ENCODE measurements at regions not wholly inside any gene's neighbourhood (a gene's known extent, or its start where the extent isn't known, plus 50 kb on each side); places are given as distances from the start of the nearest gene placed in this dataset.

DNA sequence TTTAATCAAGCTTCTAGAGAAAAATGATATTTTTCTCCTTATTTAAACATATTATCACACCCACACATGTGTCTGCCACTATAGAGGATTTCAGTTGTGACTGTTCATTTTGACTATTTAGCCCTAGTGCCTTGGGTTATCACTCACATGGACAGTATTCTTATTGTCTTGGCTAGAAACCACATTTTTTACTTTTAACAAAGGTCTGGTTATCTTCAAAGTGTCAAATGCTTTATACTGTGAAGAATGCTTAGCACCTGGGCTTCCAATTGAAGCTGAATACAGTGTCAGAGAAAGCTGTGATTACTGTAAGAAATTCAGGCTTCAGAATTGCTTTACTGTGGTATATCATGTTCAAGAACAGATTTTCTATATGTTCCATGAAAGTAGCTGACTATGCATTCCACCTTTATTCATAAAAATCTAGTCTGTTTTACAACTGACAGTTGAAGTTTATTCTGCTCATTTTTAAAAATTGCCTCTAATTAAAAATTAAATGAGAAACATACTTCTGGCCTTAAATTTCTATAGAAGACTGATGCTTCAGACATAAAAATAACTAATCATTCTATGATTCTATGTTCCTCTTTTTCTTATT lies 278.6 kb downstream of the SEMA3D start:
- TF ChIP-seq, protein P1, sequence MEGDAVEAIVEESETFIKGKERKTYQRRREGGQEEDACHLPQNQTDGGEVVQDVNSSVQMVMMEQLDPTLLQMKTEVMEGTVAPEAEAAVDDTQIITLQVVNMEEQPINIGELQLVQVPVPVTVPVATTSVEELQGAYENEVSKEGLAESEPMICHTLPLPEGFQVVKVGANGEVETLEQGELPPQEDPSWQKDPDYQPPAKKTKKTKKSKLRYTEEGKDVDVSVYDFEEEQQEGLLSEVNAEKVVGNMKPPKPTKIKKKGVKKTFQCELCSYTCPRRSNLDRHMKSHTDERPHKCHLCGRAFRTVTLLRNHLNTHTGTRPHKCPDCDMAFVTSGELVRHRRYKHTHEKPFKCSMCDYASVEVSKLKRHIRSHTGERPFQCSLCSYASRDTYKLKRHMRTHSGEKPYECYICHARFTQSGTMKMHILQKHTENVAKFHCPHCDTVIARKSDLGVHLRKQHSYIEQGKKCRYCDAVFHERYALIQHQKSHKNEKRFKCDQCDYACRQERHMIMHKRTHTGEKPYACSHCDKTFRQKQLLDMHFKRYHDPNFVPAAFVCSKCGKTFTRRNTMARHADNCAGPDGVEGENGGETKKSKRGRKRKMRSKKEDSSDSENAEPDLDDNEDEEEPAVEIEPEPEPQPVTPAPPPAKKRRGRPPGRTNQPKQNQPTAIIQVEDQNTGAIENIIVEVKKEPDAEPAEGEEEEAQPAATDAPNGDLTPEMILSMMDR (IDR thresholded peaks at IDR 0.05; ENCODE audit: low read depth, low read length): no peak
- Histone ChIP-seq H3K4me3 (ENCODE audit: low read depth, low read length) (no peak overlapping the region), H3K27ac (ENCODE audit: low read depth, low read length) (no peak overlapping the region), H3K9me3 (ENCODE audit: control insufficient read depth, insufficient read depth, low read length) (no peaks in the 10 kb centered on the region), H3K27me3 (ENCODE audit: control insufficient read depth, insufficient read depth, low read length) (no peaks in the 10 kb centered on the region)
- DNase-seq (ENCODE audit: low read depth, low spot score): no peak
- ChIA-PET CTCF (no interaction called here), POLR2A (no interaction called here)

DNA sequence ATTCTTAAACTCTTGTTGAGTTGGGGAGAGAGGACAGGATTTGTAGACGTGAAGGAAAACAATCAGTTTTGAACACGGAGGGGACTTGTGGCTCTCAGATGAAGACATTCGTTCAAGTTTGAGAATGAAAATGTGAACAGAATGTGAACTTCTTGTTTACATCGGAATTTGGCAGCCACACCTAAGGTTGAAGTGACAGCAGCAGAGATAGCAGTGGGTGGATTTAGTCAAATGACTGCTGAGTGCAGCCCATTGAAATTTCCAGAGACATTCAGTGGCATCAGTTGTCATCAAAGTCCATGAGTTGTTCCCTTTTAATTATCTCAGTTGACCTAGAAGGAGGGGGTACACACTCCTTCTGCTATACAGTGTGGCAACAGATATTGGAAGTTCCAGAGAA lies 280.0 kb downstream of the SEMA3D start:
- POLR2A ChIA-PET: no interaction called here
- CTCF ChIA-PET: no interaction called here
- no peak for DNase-seq (ENCODE audit: low read depth, low spot score)
- H3K27me3 ChIP-seq (ENCODE audit: control insufficient read depth, insufficient read depth, low read length): no peaks in the 10 kb centered on the region
- H3K9me3 ChIP-seq (ENCODE audit: control insufficient read depth, insufficient read depth, low read length): no peaks in the 10 kb centered on the region
- TF ChIP-seq, protein P1 (IDR thresholded peaks at IDR 0.05; ENCODE audit: low read depth, low read length): no peak
- no peak overlapping the region for H3K4me3 ChIP-seq (ENCODE audit: low read depth, low read length)
- H3K27ac ChIP-seq (ENCODE audit: low read depth, low read length): no peak overlapping the region

DNA sequence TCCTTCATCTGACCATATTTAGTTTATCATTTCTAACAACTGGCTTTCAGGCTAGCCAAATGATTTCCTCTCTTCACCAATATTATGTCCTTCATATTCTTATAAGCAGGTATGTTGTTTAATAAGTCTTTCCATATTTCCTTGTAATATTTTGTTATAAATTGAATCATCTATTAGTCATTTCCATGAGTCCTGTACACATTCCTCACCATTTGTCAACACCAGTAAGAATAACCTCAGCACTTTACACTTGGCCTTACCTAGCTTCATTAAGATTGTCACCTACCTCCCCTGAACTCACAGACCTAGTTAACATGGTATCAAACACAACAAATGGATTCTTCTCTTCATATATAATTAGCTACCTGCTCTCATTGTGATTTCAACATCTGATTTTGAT lies 282.3 kb downstream of the SEMA3D start:
- Histone ChIP-seq H3K4me3 (ENCODE audit: low read depth, low read length) (no peak overlapping the region), H3K9me3 (ENCODE audit: control insufficient read depth, insufficient read depth, low read length) (no peaks in the 10 kb centered on the region), H3K27ac (ENCODE audit: low read depth, low read length) (no peak overlapping the region), H3K27me3 (ENCODE audit: control insufficient read depth, insufficient read depth, low read length) (no peaks in the 10 kb centered on the region)
- POLR2A ChIA-PET: no interaction called here
- CTCF ChIA-PET: no interaction called here
- TF ChIP-seq, protein P1 (IDR thresholded peaks at IDR 0.05; ENCODE audit: low read depth, low read length): no peak
- DNase-seq (ENCODE audit: low read depth, low spot score): no peak

DNA sequence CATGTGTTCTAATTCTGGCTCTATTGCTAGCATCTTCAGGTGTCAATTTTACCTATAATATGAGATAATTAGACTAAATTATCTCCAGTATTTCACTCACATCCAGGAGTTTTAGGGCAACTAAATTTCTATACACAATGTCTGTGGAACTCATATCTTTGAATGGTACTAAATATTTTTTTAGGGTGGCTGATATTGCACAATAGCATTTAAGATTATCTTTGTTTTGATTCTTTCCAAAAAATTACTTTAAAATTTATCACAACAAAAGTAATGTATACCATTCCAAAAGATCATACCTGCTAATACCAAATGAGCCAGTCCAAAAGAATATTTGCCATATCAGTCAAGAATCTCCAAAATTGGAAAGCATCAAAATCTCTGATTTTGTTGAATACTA lies 285.5 kb downstream of the SEMA3D start:
- ChIA-PET CTCF (no interaction called here), POLR2A (no interaction called here)
- Histone ChIP-seq H3K27ac (ENCODE audit: low read depth, low read length) (no peak overlapping the region), H3K9me3 (ENCODE audit: control insufficient read depth, insufficient read depth, low read length) (no peaks in the 10 kb centered on the region), H3K4me3 (ENCODE audit: low read depth, low read length) (no peak overlapping the region), H3K27me3 (ENCODE audit: control insufficient read depth, insufficient read depth, low read length) (no peaks in the 10 kb centered on the region)
- TF ChIP-seq, protein P1 (IDR thresholded peaks at IDR 0.05; ENCODE audit: low read depth, low read length): no peak
- DNase-seq (ENCODE audit: low read depth, low spot score): no peak

DNA sequence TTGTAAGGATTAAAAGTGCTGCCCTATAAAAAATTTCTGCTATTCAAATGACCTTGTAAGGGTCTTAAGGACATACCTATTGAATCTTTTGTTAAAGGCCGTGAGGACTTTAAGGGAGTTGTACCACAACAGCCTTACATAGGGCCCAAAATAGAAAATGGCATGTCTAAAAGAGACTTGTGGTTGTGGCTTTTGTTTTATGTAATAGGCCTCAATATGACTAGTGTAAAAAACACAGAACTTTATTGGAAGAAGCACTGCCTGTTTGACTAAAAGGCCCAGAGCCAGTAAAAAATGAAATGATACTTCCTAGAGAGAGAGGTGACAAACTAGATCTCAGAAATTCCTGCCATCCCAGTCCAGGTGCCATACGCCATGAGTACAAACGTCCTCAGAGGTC lies 286.6 kb downstream of the SEMA3D start:
- ChIA-PET POLR2A (no interaction called here), CTCF (no interaction called here)
- no peaks in the 10 kb centered on the region for H3K9me3 ChIP-seq (ENCODE audit: control insufficient read depth, insufficient read depth, low read length)
- TF ChIP-seq, protein P1 (IDR thresholded peaks at IDR 0.05; ENCODE audit: low read depth, low read length): no peak
- H3K27me3 ChIP-seq (ENCODE audit: control insufficient read depth, insufficient read depth, low read length): no peaks in the 10 kb centered on the region
- no peak overlapping the region for H3K27ac ChIP-seq (ENCODE audit: low read depth, low read length)
- no peak for DNase-seq (ENCODE audit: low read depth, low spot score)
- H3K4me3 ChIP-seq (ENCODE audit: low read depth, low read length): no peak overlapping the region

Measured in AG04450 (cell line).